Activated CD4-positive, alpha-beta memory T cell treated with anti-CD3 and anti-CD28 coated beads for 36 hours (primary cell): ENCODE measurements at regions not wholly inside any gene's neighbourhood (a gene's known extent, or its start where the extent isn't known, plus 50 kb on each side); places are given as distances from the start of the nearest gene placed in this dataset.

Experiments used
- CTCF ChIA-PET: fragments of 350-600 bp; sonication (Branson Sonifier 250); formaldehyde crosslinking; loops from one replicate; lab custom pipeline; 2021; ENCODE audit warnings: antibody characterized with exemption, inconsistent platforms; lab: Charles Lee
- POLR2A ChIA-PET: fragments of 350-600 bp; sonication (Branson Sonifier 250); formaldehyde crosslinking; loops from one replicate; lab custom pipeline; 2021; ENCODE audit warnings: antibody characterized with exemption; lab: Charles Lee
- DNase-seq: peaks from one replicate; pipeline ENCODE4 v3.0.0-alpha.2; 2020
- H3K27ac Mint-ChIP-seq: one replicate; pipeline ENCODE4 v1.8.0; 2021; ENCODE audit warnings: mixed read lengths
- H3K27me3 Mint-ChIP-seq: one replicate; pipeline ENCODE4 v1.8.0; 2021; ENCODE audit warnings: mixed read lengths
- H3K36me3 Mint-ChIP-seq: one replicate; pipeline ENCODE4 v1.8.0; 2021; ENCODE audit warnings: mixed read lengths
- H3K4me1 Mint-ChIP-seq: one replicate; pipeline ENCODE4 v1.8.0; 2021; ENCODE audit warnings: low read depth, mixed read lengths
- H3K4me3 Mint-ChIP-seq: one replicate; pipeline ENCODE4 v1.8.0; 2021; ENCODE audit warnings: mild to moderate bottlenecking, mixed read lengths
- H3K9me3 Mint-ChIP-seq: one replicate; pipeline ENCODE4 v1.8.0; 2021; ENCODE audit warnings: mixed read lengths
- intact Hi-C: fragments of 100-400 bp; cut with micrococcal nuclease; formaldehyde crosslinking; loops from one replicate; pipeline ENCODE4 v1.15.1; 2023

DNA sequence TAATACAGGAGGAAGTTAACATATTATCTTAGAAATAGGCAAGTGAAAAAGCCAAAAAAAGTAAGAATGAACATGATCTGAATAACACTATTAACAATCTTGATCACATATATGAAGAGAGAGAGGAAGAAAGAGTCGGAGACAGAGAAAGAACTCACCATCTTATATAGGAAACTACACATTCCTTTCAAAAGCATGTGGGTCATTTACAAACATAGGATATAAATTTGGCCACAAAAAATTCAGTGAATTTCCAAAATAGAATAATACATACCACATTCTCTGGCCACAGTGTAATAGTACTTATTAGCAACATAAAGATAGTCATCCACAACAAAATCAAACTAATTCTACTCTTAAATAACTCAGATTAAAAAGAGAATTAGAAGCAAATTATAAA is 50.9 kb upstream of the ME3 start:
- no peak for DNase-seq
- ChIA-PET CTCF (no interaction called here), POLR2A (no interaction called here)
- Mint-ChIP-seq H3K4me3 (no peak overlapping the region), H3K4me1 (no peaks in the 10 kb centered on the region), H3K36me3 (no peaks in the 10 kb centered on the region), H3K9me3 (peaks cover 11% of the 10 kb centered on the region), H3K27me3 (peaks cover 7% of the 10 kb centered on the region), H3K27ac (no peak overlapping the region)
- intact Hi-C loops = no loop called here

DNA sequence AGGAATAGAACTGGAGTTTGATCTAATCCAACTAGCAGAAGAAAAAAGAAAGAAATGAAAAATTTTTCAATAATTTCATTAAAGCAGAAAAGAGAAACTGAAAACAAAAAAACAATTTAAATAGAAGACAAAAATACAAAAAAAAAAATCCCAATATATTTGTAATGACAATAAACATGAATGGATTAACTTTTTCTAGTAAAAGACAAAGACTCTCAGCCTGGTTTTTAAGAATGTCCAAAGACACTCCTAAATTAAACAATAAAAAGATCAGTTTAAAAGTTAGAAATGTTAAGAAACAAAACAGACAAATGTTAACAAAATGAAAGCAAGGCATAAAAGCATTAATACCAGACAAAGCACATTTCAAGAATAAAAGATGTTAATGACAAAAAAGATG is 50.3 kb upstream of the ME3 start:
- DNase-seq = no peak
- H3K27ac Mint-ChIP-seq = no peak overlapping the region
- peaks cover 11% of the 10 kb centered on the region for H3K9me3 Mint-ChIP-seq
- H3K36me3 Mint-ChIP-seq = no peaks in the 10 kb centered on the region
- no peak overlapping the region for H3K4me3 Mint-ChIP-seq
- peaks cover 7% of the 10 kb centered on the region for H3K27me3 Mint-ChIP-seq
- no peaks in the 10 kb centered on the region for H3K4me1 Mint-ChIP-seq
- ChIA-PET CTCF (interaction anchor here (0.7 kb wide), 1 partner anchor 115 kb away, joined by 3 read pairs; no protein-coding TSS in a partner anchor), POLR2A (no interaction called here)
- intact Hi-C loops = no loop called here
